GM18507 (cell line): ENCODE measurements at regions not wholly inside any gene's neighbourhood (a gene's known extent, or its start where the extent isn't known, plus 50 kb on each side); places are given as distances from the start of the nearest gene placed in this dataset.
"Not testable (repeated sequence)": the region's sequence is repeated elsewhere in the genome, so short reads cannot be mapped to it uniquely, and the experiment has no call there.

ENCODE experiments used
- DNase-seq: peaks from one replicate; pipeline ENCODE4 v3.0.0; 2011; ENCODE audit warnings: low read depth; ENCODE audit not compliant: insufficient read length; ENCODE audit errors: extremely low spot score
- FAIRE-seq: peaks from 2 replicates; lab custom pipeline; 2011; peaks lifted over from hg19 to GRCh38; lab: Jason Lieb, UNC

DNA sequence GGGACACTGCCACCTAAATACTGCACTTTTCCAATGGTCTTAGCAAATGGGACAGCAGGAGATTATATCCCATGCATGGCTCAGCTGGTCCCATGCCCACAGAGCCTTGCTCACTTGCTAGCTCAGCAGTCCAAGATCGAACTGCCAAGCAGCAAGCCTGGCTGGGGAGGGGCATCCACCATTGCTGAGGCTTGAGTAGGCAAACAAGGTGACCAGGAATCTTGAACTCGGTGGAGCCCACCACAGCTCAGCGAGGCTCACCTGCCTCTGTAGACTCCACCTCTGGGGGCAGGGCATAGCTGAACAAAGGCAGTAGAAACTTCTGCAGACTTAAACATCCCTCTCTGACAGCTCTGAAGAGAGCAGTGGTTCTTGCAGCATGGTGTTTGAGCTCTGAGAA, 370.8 kb upstream of the MGAT4C start:
- FAIRE-seq (no peak), DNase-seq (no peak)

GRCh38 chr12:86623267-86623666, 367.1 kb upstream of the MGAT4C start:
- DNase-seq (no peak), FAIRE-seq (no peak)

GRCh38 chr12:86621957-86622356, 365.8 kb upstream of the MGAT4C start:
- no peak for FAIRE-seq

GRCh38 chr12:86613311-86613710, 357.1 kb upstream of the MGAT4C start:
- no peak for FAIRE-seq
- no peak for DNase-seq

More at GRCh38 chr12:86621957-86622356, 365.8 kb upstream of the MGAT4C start:
- DNase-seq = no peak

DNA sequence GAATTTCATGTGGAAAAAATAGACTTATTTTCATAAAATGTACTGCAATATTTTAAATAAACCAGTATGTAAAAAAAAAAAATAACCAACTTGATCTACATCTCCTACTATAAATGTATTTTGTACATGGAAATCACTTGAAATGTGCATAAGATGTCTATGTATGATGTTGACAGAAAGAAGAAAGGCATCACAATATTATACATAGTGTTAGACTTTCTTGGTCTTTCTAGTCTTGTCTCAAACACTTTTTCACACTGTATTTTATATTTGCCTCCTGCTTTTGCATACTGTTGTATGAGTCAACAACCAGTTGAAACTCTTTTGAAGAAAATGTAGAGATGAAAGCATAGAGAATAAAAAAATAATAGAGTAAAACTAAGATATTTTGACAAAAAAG, 352.4 kb upstream of the MGAT4C start:
- no peak for FAIRE-seq
- no peak for DNase-seq

GRCh38 chr12:86601550-86602308, 345.5 kb upstream of the MGAT4C start:
- DNase-seq (no peak), FAIRE-seq (no peak)

DNA sequence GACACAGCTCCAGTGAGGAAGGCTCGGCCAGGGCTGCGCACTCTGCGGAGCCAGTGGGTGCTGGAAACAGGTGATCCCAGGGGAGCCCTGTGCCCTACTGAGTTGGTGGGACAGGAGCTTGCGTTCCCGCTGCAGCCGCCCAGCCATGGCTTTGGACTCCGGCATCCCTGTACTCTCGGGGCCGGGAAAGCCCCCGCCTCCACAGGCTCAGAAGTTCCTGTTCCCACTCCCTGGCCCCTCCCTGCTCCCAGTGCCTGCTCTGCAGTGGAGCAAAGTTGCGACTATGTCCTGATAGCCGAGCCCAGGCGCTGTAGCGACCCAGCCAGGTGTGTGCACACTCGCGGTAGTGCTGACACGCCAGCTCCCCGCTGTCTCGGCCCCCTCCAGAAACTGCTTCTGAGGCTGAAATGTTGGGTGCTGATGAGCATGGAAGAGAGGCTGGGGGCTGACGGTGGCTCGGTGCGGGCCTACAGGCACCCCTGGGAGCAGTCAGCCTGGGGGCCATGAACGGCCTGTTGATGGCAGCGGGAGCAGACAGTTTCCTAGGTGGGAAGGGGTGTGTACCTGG, 344.6 kb upstream of the MGAT4C start:
- FAIRE-seq (no peak), DNase-seq (no peak)

- DNase-seq = no peak
- FAIRE-seq = no peak
These were observed 341.2 kb upstream of the MGAT4C start for GRCh38 chr12:86597431-86597830.

GRCh38 chr12:86590296-86590695, 334.1 kb upstream of the MGAT4C start:
- no peak for DNase-seq
- no peak for FAIRE-seq

- DNase-seq (no peak), FAIRE-seq (no peak)
These were observed 318.0 kb upstream of the MGAT4C start for GRCh38 chr12:86574143-86574542.

DNA sequence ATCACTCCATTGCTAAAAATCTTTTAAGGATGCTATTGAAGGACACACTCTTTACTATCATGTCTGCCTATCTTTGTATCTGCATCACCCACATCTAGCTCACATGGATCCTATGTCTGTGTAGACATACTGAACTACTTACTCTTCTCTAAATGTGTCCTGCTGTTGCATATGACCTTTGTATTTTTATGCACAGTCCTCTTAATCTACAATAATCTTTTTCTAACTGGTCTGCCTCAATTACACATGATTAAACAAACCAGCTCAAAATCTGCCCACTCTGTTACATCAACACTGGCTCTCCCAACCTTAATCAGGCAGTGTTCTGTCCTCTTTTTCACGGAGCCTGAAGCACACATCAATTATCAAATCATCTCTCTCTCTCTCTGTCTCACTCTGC, 316.3 kb upstream of the MGAT4C start:
- no peak for FAIRE-seq
- DNase-seq = no peak

- FAIRE-seq = no peak
- DNase-seq = no peak
These were observed 308.8 kb upstream of the MGAT4C start for GRCh38 chr12:86565038-86565437.

DNA sequence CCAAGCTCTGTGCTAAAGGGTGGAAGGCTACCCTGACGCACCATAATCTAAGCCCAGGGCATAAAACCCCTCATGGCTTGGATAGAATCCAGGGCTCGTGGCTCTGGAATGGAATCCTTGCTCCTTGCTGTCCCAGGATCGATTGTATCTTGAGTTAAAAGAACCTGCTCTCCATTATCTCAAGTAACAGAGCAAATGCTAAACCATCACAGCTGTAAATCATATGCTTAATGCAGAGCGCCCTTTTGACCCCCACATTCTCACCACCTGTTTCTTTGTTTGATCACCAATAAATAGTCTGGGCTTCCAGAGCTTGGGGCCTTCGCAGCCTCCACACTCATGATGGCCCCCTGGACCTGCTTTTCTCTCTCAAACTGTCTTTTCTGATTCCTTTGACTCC, 299.3 kb upstream of the MGAT4C start:
- FAIRE-seq, DNase-seq: not testable (repeated sequence)

DNA sequence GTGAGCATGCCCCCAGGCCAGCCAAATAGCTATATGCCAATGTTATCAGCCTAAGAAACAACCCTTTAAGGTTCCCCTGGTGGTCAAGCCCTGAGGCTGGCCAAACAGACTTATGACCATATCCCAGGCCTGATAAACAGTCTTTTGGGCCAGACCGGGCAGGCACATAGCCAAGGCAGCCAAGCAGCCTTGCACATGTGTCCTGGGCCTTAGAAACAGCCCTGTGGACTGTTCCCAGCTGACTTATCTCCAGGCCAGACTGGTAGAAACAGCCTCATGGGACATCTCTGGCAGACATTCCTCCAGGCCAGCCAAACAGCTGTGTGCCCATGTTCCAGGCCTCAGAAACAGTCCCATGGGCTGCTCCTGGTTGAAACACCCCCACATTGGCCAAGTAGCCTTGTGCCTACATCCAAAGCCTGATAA, 295.0 kb upstream of the MGAT4C start:
- FAIRE-seq = no peak
- no peak for DNase-seq

DNA sequence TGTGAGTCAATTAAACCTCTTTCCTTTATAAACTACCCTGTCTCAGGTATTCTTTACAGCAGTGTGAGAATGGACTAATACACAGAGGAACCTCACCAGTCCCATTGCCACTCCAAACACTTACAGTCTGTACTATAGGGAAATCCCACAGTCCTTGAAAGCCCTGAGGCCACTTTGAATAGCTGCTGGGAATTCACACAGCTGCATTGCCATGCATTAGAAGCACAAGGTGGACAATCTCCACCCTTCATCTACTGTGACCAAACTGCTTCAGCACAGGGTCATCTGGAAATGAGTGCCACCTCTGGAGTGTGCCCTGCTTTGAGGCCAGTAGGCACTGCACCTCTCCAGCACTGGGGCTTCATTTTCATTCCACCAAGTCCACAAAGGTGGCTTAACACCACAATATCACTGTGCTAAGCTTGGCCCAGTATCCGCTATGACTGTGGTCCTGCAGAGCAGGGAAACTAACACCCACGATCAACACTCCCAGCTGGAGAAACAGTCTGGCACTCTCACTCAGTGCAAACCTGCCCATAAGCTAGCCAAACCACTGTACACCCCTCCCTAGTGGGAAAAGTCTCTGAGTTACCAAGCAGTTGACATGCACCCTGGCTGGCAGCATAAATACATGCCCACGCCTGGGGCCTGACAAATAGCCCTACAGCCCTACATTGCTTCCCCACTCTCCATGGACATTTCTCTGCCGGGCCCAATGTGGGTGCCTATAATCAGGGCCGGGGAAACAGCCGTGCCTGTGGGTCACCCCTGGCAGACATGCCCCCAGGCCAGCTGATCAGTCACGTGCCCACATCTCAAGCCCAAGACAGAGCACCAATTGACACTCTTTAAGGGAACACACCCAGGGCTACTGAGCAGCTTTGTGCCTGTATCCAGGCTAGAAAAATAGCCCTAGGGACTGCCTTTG, 294.3 kb upstream of the MGAT4C start:
- DNase-seq = no peak
- no peak for FAIRE-seq

GRCh38 chr12:86543716-86544115, 287.5 kb upstream of the MGAT4C start:
- no peak for DNase-seq
- no peak for FAIRE-seq

- FAIRE-seq = no peak
These were observed 274.9 kb upstream of the MGAT4C start for GRCh38 chr12:86530996-86531655.

DNA sequence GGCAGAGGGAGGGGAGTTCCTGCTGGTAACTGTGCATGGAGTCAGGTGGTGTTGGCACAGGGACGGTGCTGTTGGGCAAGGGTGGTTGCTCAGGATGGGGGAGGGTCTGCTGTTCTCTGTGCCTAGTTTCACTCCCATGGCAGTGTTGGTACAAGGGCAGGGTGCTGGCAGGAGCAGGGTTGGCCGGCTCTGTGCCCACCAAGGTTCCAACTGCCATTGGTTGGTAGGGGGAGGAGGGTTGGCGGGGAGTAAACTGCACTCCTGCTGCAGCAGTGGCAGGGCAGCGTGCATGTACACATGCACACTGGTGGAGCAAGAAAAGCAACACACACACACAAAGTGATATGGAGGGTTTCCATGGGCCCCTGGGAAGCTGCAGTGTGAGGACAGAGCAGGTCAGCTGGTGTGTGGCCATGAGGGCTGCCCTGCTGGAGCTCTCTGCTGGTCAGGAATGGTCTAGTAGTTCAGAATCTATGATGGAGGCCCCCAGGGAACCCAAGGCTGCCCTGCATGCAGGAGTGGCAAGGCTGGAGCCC, 269.9 kb upstream of the MGAT4C start:
- DNase-seq = no peak
- no peak for FAIRE-seq

More at GRCh38 chr12:86530996-86531655, 274.9 kb upstream of the MGAT4C start:
- DNase-seq = no peak

DNA sequence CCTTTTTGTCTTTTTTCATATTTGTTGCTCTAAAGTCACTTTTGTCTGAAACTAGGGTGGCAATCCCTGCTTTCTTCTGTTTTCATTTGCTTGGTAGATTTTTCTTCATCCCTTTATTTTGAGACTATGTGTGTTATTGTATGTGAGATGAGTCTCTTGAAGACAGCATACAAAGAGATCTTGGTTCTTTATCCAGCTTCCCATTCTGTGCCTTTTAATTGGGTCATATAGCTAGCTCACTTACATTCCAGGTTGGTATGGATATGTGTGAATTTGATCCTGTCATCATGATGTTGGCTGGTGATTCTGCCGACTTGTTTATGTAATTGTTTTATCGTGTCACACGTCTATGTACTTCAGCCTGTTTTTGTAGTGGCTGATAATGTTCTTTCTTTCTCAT, 267.7 kb upstream of the MGAT4C start:
- FAIRE-seq (no peak), DNase-seq (no peak)

DNA sequence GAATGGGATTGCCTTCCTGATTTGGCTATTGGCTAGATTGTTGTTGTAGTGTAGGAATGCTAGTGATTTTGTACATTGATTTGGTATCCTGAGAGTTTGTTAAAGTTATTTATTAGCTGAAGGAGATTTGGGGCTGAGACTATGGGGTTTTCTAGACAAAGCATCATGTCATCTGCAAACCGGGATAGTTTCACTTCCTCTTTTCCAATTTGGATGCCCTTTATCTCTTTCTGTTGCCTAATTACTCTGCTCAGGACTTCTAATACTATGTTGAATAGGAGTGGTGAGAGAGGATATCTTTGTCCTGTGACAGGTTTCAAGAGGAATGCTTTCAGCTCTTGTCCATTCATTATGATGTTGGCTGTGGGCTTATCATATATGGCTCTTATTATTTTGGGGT, 265.7 kb upstream of the MGAT4C start:
- no peak for FAIRE-seq
- no peak for DNase-seq
